Mucosa of rectum (tissue), 2 donors: ENCODE measurements at regions not wholly inside any gene's neighbourhood (a gene's known extent, or its start where the extent isn't known, plus 50 kb on each side); places are given as distances from the start of the nearest gene placed in this dataset.

Experiments used
- H3K27ac ChIP-seq, 2 donors: one replicate each; pipeline ENCODE4 v1.7.0; 2013; ENCODE audit warnings: inconsistent platforms in 2 of 2, low read depth in 2 of 2, low read length in 2 of 2
- H3K27me3 ChIP-seq, 2 donors: one replicate each; pipeline ENCODE4 v1.7.0; 2013; ENCODE audit warnings: low read length in 2 of 2; ENCODE audit not compliant: control insufficient read depth in 2 of 2, insufficient read depth in 2 of 2
- H3K36me3 ChIP-seq, 2 donors: one replicate each; pipeline ENCODE4 v1.7.0; 2013; ENCODE audit warnings: low read length in 2 of 2; ENCODE audit not compliant: control insufficient read depth in 2 of 2, insufficient read depth in 2 of 2
- H3K4me1 ChIP-seq, 2 donors: one replicate each; pipeline ENCODE4 v1.7.0; 2013; ENCODE audit warnings: low read length in 2 of 2, mild to moderate bottlenecking in 1 of 2; ENCODE audit not compliant: control insufficient read depth in 2 of 2, insufficient read depth in 2 of 2
- H3K4me3 ChIP-seq, 2 donors: one replicate each; pipeline ENCODE4 v1.7.0; 2013; ENCODE audit warnings: low read length in 2 of 2
- H3K9ac ChIP-seq, 2 donors: one replicate each; pipeline ENCODE4 v1.7.0; 2013; ENCODE audit warnings: low read length in 2 of 2, low read depth in 1 of 2, mild to moderate bottlenecking in 1 of 2
- H3K9me3 ChIP-seq, 2 donors: one replicate each; pipeline ENCODE4 v1.7.0; 2013; ENCODE audit warnings: low read length in 2 of 2; ENCODE audit not compliant: control insufficient read depth in 2 of 2
- donor health status: healthy.
- donor health status: Normal muscosa, but diverticular disease.

DNA sequence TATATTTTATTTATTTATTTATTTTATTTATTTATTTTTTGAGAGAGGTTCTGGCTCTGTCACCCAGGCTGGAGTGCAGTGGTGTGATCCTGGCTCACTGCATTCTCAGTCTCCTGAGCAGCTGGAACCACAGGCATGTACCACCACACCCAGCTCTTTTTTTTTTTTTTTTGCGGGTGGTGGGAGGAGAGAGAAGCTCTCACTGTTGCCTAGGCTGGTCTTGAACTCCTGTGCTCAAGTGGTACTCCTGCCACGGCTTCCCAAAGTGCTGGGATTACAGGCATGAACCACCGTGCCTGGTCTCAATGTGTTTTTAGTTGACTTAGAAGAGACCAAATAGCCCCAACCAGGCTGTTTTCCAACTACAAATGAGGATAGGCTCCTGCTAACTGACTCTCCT is 80.7 kb downstream of the PDCL3 start:
- no peaks in the 10 kb centered on the region for H3K4me1 ChIP-seq

GRCh38 chr2:100643906-100644501 is 81.2 kb downstream of the PDCL3 start:
- Histone ChIP-seq H3K27me3 (peaks cover 0 to 3% of the 10 kb centered on the region in 2 donors), H3K27ac (no peak overlapping the region), H3K9ac (no peak overlapping the region), H3K4me1 (no peaks in the 10 kb centered on the region), H3K36me3 (no peaks in the 10 kb centered on the region), H3K9me3 (peaks cover 0 to 2% of the 10 kb centered on the region in 2 donors), H3K4me3 (no peak overlapping the region)

More for the DNA sequence above, 80.7 kb downstream of the PDCL3 start:
- peaks cover 0 to 3% of the 10 kb centered on the region in 2 donors for H3K27me3 ChIP-seq
- H3K9me3 ChIP-seq, result peaks cover 0 to 2% of the 10 kb centered on the region in 2 donors
- no peak overlapping the region for H3K4me3 ChIP-seq
- H3K36me3 ChIP-seq, result no peaks in the 10 kb centered on the region
- H3K9ac ChIP-seq, result no peak overlapping the region
- H3K27ac ChIP-seq, result no peak overlapping the region

DNA sequence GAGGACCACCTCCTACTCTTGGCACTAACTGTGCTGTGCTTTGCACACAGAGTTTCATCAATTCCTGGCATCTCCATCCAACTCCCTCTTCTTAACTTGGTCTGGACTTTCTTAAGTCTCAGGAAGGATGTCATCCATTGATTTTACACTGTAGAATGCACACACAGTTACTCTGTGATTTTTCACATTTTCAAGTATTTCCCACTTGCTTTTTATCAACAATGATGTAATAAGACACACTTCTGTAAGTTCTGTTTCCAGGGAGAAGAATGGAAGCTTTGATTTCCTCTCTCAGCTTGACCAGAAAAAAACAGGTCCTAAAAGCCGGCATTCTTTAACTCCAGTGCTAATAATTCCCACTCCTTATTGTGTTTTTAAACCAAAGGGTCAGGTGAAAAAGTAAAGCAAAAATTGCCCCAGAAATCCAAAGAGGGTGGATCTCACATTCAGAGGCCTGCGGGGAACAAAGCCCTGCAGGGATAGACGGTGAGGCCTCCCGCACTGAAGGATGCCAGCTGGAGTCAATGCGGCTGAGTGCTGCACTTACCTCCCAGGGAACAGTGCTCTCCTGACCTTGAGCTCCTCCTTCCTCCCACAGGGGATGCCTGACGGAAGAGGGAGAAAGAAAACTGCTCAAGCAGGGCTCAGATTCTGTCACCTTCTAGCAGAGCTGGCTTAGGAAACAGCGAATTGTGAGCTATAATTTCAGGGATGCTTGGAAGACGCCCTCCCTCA is 83.1 kb downstream of the PDCL3 start:
- Histone ChIP-seq H3K9ac (no peak overlapping the region), H3K4me1 (no peaks in the 10 kb centered on the region), H3K9me3 (peaks cover 0 to 2% of the 10 kb centered on the region in 2 donors), H3K36me3 (no peaks in the 10 kb centered on the region), H3K4me3 (no peak overlapping the region), H3K27me3 (no peaks in the 10 kb centered on the region), H3K27ac (no peak overlapping the region)

DNA sequence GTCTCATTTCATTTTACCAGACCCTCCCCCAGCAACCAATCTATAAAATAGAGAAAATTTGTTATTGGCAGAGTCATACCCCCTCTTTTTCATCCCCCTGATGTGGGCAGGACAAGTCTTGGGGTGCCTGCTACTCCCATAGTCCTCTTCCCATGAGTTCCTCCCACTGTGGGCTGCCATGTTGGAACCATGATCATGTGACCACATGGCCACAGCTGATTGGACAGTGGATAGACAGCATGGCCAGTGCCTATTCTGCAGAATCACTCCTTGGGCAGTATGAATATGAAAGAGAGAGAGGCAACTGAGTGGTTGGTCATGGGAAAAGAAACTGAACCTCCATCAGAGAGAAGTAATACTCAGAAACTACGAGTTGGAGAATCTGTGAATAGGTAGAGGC is 84.9 kb downstream of the PDCL3 start:
- Histone ChIP-seq H3K4me3 (no peak overlapping the region), H3K9ac (no peak overlapping the region), H3K27me3 (no peaks in the 10 kb centered on the region), H3K36me3 (no peaks in the 10 kb centered on the region), H3K9me3 (peaks cover 0 to 2% of the 10 kb centered on the region in 2 donors), H3K27ac (no peak overlapping the region), H3K4me1 (no peaks in the 10 kb centered on the region)

GRCh38 chr2:100650151-100650550 is 87.4 kb downstream of the PDCL3 start:
- Histone ChIP-seq H3K4me3 (no peak overlapping the region), H3K27me3 (no peaks in the 10 kb centered on the region), H3K4me1 (no peaks in the 10 kb centered on the region)

DNA sequence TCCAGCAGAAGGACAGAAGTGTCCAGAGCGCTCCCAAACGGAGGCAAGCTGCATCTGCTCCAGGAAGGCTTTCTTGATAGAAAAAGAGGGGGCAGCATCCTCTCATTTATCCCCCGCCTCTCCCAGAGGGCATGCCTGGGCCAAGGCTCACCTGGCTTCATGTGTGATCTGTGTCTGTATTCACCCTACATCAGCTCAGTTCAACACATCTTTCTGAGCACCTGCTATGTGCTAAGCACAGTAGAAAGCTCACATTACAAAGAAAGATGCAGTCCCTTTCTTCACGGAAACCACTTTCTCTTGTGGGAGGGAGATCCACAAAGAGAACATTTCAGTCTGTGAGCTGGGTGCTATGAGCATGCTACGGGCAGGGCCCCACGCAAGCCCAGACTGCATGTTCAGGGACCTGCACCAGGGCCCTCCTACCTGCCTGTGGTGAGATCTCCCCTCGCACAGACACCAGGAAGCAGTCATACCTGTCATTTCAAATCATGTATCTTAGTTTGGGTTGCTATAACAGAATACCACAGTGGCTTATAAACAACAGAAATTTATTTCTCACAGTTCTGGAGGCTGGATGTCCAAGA is 90.7 kb downstream of the PDCL3 start:
- Histone ChIP-seq H3K4me1 (no peaks in the 10 kb centered on the region), H3K9ac (no peak overlapping the region), H3K27me3 (no peaks in the 10 kb centered on the region), H3K4me3 (no peak overlapping the region), H3K9me3 (no peaks in the 10 kb centered on the region), H3K36me3 (no peaks in the 10 kb centered on the region), H3K27ac (no peak overlapping the region)

More at GRCh38 chr2:100650151-100650550, 87.4 kb downstream of the PDCL3 start:
- Histone ChIP-seq H3K36me3 (no peaks in the 10 kb centered on the region), H3K9ac (no peak overlapping the region), H3K27ac (no peak overlapping the region), H3K9me3 (peaks cover 0 to 2% of the 10 kb centered on the region in 2 donors)

DNA sequence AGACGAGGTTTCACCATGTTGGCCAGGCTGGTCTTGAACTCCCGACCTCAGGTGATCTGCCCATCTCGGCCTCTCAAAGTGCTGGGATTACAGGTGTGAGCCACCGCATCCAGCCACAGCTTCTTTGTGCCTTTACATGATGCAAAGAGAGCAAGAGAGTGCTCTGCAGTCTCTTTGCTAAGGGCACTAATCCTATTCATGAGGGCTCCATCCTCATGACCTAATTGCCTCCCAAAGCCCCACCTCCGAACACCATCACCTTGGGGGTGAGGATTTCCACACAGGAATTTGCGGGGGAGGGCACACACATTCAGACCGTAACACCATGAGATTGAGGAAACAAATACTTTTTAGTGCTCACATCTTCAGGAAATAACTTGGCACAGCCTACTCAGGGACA is 91.8 kb downstream of the PDCL3 start:
- H3K9ac ChIP-seq, result no peak overlapping the region
- no peaks in the 10 kb centered on the region for H3K36me3 ChIP-seq
- H3K27ac ChIP-seq, result no peak overlapping the region
- H3K9me3 ChIP-seq, result no peaks in the 10 kb centered on the region
- H3K4me3 ChIP-seq, result no peak overlapping the region
- H3K4me1 ChIP-seq, result no peaks in the 10 kb centered on the region
- no peaks in the 10 kb centered on the region for H3K27me3 ChIP-seq

- Histone ChIP-seq H3K27me3 (no peaks in the 10 kb centered on the region), H3K9me3 (no peaks in the 10 kb centered on the region), H3K4me3 (no peak overlapping the region), H3K27ac (no peak overlapping the region), H3K9ac (no peak overlapping the region), H3K4me1 (no peaks in the 10 kb centered on the region), H3K36me3 (no peaks in the 10 kb centered on the region)
These were observed 92.7 kb downstream of the PDCL3 start for GRCh38 chr2:100655446-100655845.

GRCh38 chr2:100655936-100656534 is 93.2 kb downstream of the PDCL3 start:
- no peak overlapping the region for H3K27ac ChIP-seq
- no peaks in the 10 kb centered on the region for H3K27me3 ChIP-seq
- H3K9me3 ChIP-seq, result no peaks in the 10 kb centered on the region
- H3K4me1 ChIP-seq, result no peaks in the 10 kb centered on the region
- no peak overlapping the region for H3K4me3 ChIP-seq
- H3K9ac ChIP-seq, result no peak overlapping the region
- H3K36me3 ChIP-seq, result no peaks in the 10 kb centered on the region

GRCh38 chr2:100658017-100658416 is 95.2 kb downstream of the PDCL3 start:
- H3K27me3 ChIP-seq, result no peaks in the 10 kb centered on the region
- H3K36me3 ChIP-seq, result no peaks in the 10 kb centered on the region
- no peaks in the 10 kb centered on the region for H3K9me3 ChIP-seq
- no peak overlapping the region for H3K4me3 ChIP-seq
- no peak overlapping the region for H3K27ac ChIP-seq
- H3K4me1 ChIP-seq, result no peaks in the 10 kb centered on the region
- H3K9ac ChIP-seq, result no peak overlapping the region
